Astrocyte of the cerebellum (primary cell): ENCODE measurements at regions not wholly inside any gene's neighbourhood (a gene's known extent, or its start where the extent isn't known, plus 50 kb on each side); places are given as distances from the start of the nearest gene placed in this dataset.

ENCODE experiments used
- DNase-seq: peaks from one replicate; pipeline ENCODE4 v3.0.0-alpha.2; 2011; ENCODE audit warnings: low read depth
- H3K4me3 ChIP-seq: 2 replicates; pipeline ENCODE4 v1.5.1; 2011; ENCODE audit warnings: mild to moderate bottlenecking, low read depth, low read length, moderate library complexity
- CTCF ChIP-seq: IDR thresholded peaks from 2 replicates; pipeline ENCODE4 v1.5.1; 2012; ENCODE audit warnings: low read length, low read depth, moderate library complexity, mild to moderate bottlenecking; ENCODE audit errors: missing control alignments
- in situ Hi-C: cut with HindIII; loops from 2 replicates; pipeline ENCODE4 v1.10.0; 2017; ENCODE audit warnings: low sequenced_read_pairs

DNA sequence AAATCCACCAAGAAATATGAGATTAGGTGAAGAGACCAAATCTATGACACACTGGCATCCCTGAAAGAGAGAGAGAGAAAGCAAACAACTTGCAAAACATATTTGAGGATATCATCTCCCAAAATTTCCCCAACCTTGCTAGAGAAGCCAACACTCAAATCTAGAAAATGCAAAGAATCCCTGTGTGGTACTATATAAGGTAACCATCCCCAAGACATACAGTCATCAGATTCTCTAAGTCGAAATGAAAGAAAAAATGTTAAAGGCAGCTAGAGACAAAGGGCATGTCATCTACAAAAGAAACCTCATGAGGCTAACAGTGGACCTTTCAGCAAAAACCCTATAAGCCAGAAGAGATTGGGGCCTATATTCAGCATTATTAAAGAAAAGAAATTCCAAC is 622.1 kb upstream of the LMCD1 start:
- TF ChIP-seq CTCF = no peak
- no peak overlapping the region for H3K4me3 ChIP-seq
- no peak for DNase-seq
- in situ Hi-C loops = no loop called here

DNA sequence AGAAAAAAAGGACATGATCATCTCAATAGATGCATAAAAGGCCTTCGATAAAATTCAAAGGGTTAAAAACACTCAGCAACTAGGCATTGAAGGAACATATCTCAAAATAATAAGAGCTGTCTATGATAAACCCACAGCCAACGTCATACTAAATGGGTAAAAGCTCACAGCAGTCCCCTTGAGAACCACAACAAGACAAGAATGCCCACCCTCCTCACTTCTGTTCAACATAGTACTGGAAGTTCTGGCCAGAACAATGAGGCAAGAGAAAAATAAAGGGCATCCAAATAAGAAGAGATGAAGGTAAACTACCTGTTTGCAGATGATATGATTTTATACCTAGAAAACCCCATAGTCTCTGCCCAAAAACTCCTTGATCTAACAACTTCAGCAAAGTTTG is 619.7 kb upstream of the LMCD1 start:
- in situ Hi-C loops = no loop called here
- H3K4me3 ChIP-seq = no peak overlapping the region
- no peak for TF ChIP-seq CTCF
- no peak for DNase-seq

- no peak overlapping the region for H3K4me3 ChIP-seq
- no peak for TF ChIP-seq CTCF
- no peak for DNase-seq
- in situ Hi-C loops = no loop called here
These were observed 604.0 kb upstream of the LMCD1 start for GRCh38 chr3:7897655-7898054.

GRCh38 chr3:7913283-7913682 is 588.3 kb upstream of the LMCD1 start:
- no peak overlapping the region for H3K4me3 ChIP-seq
- no peak for DNase-seq
- in situ Hi-C loops = no loop called here
- TF ChIP-seq CTCF = no peak

- DNase-seq = no peak
- in situ Hi-C loops = no loop called here
- H3K4me3 ChIP-seq = no peak overlapping the region
- no peak for TF ChIP-seq CTCF
These were observed 586.3 kb upstream of the LMCD1 start for GRCh38 chr3:7915356-7915755.

DNA sequence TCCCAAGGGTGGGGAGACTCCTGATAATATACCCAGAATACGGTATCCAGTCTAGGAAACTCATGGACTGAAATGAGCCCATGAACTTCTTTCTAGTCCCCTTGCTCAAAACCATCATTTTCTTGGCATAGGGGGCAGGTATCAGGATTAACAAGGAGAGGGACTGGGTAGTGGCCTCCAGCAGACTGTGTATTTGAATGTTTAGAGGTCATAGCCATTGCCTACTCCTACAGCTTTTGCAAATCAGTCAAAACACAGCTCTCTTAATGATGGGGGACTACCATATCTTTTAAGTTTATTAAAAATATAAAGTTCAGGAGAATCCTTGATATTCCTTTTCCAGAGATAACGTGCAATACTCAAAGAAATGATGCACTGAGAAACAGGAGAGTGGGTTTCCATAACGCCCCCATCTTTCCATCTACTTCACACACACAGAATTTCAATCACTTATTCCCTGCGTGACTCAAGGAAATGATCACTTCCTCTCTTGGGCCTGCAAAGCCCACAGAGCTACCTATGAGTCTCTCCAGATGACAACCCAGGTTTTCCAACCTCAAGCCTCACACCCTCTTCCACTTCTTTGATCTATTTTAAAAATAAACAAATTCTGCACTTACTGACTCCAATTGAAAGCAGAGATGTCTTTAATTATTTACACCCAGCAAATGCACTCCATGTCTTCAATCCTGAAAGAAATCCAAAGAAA is 584.0 kb upstream of the LMCD1 start:
- no peak for TF ChIP-seq CTCF
- in situ Hi-C loops = no loop called here
- DNase-seq = no peak
- H3K4me3 ChIP-seq = no peak overlapping the region
